Heart left ventricle (tissue), 16 donors: ENCODE measurements at regions not wholly inside any gene's neighbourhood (a gene's known extent, or its start where the extent isn't known, plus 50 kb on each side); places are given as distances from the start of the nearest gene placed in this dataset.

Experiments
- ATAC-seq, 4 donors: fragments of 200-7000 bp; cut with Tn5 transposase; one replicate each; pipeline ENCODE4 v1.9.1; 2020 to 2022; ENCODE audit warnings: moderate library complexity in 4 of 4, mild to moderate bottlenecking in 3 of 4, moderate number of reproducible peaks in 1 of 4
- DNase-seq, 5 donors: peaks; one replicate each; pipeline ENCODE4 v3.0.0-alpha.2; 2020
- H3K27ac ChIP-seq, 12 donors: fragments of 200-600 bp; sonication (generic) in 4 of 12; one replicate each; pipeline versions ENCODE4 v1.5.0 to v1.8.0; 2016 to 2022; ENCODE audit warnings: mild to moderate bottlenecking in 2 of 12
- H3K27me3 ChIP-seq, 9 donors: fragments of 200-600 bp; sonication (generic) in 2 of 9; one replicate each; pipeline versions ENCODE4 v1.5.1 to v1.8.0; 2016 to 2022; ENCODE audit warnings: mild to moderate bottlenecking in 3 of 9
- H3K36me3 ChIP-seq, 9 donors: fragments of 200-600 bp; sonication (generic) in 2 of 9; one replicate each; pipeline versions ENCODE4 v1.5.0 to v1.8.0; 2018 to 2022; ENCODE audit warnings: mild to moderate bottlenecking in 2 of 9
- H3K4me1 ChIP-seq, 12 donors: fragments of 200-600 bp; sonication (generic) in 4 of 12; one replicate each; pipeline versions ENCODE4 v1.5.0 to v1.8.0; 2016 to 2022; ENCODE audit warnings: mild to moderate bottlenecking in 3 of 12
- H3K4me3 ChIP-seq, 12 donors: fragments of 200-600 bp; sonication (generic) in 4 of 12; one replicate each; pipeline versions ENCODE4 v1.5.0 to v1.8.0; 2017 to 2022; ENCODE audit warnings: mild to moderate bottlenecking in 9 of 12, moderate library complexity in 4 of 12
- H3K9me3 ChIP-seq, 12 donors: fragments of 200-600 bp; sonication (generic) in 4 of 12; one replicate each; pipeline versions ENCODE4 v1.5.0 to v1.8.0; 2016 to 2022; ENCODE audit warnings: mild to moderate bottlenecking in 1 of 12
- POLR2A ChIP-seq, 2 donors: fragments of 450-650 bp; IDR thresholded peaks; one replicate each; pipeline ENCODE4 v1.6.1; 2017; ENCODE audit warnings: antibody characterized with exemption in 2 of 2, mild to moderate bottlenecking in 2 of 2, moderate library complexity in 2 of 2
- WGBS, 4 donors: extraction: QIAGEN DNeasy Blood & Tissue Kit in 2 of 4; methylation state at CpG; one replicate each; pipeline versions ENCODE4 v1.1.5 to v1.1.7; 2013 to 2018; 5-methylcytosine and 5-hydroxymethylcytosine counted together
- intact Hi-C, 10 donors: fragments of 100-400 bp; cut with DNase I; formaldehyde crosslinking; loops; one replicate each; pipeline versions ENCODE4 v1.11.1 to v1.14.2; 2022
- TF ChIP-seq, protein P1 (sequence below), 12 donors: fragments of 200-600 bp; sonication (generic) in 4 of 12; IDR thresholded peaks; one replicate each; pipeline versions ENCODE4 v1.5.0 to v1.8.0; 2018 to 2022; ENCODE audit warnings: antibody characterized with exemption in 12 of 12, mild to moderate bottlenecking in 5 of 12
- donor health status: ischemic (EF 13 %, LVEDD 7.1; RV severe dilation, severe dysfunction).
- donor health status: healthy with polysubstance abuse.
- donor health status: DM: no; HTN: yes; CAD: no.
- donor health status: DM: no; HTN: no; CAD: no.
- donor health status: ischemic (EF 25% LVEDD 6.9; RV normal size, moderate dysfunction).
- donor health status: ischemic (EF 25% LVEDD 5.7; RV mildly dilated, moderate dysfunction).
- donor health status: healthy.
- donor health status: DM: yes; HTN: yes; CAD: no.
- donor health status: ischemic (EF 35%, LVEDD 5.7; RV mildly dilated, moderate dysfunction).
- donor health status: nonischemic (EF 11% LVEDD 7.7; RV severe dilation, severe dysfunction).
- donor health status: DM: yes; HTN: yes; CAD: no.
- donor health status: PGD.
- donor health status: ischemic (EF 29% LVEDD 5.4; RV normal size, mild dysfunction).
- donor health status: nonischemic (EF 23%, LVEDD 6.1; RV moderate dilation, normal function).

DNA sequence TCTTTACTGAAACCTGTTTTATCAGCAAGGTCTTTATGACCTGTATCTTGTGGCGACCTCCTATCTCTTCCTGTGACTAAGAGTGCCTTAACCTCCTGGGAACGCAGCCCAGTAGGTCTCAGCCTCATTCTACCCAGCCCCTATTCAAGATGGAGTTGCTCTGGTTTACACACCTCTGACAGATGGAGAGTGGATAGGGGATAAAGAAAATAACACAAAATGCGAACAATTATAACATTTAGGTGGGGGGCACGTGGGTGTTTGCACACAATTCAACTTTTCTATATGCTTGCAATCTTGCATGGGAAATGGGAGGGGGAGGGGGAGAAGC lies 83.3 kb downstream of the RMI2 start:
- intact Hi-C loops, result no loop called here
- H3K36me3 ChIP-seq, result no peaks in the 10 kb centered on the region
- no peak overlapping the region for H3K27ac ChIP-seq
- no peaks in the 10 kb centered on the region for H3K27me3 ChIP-seq
- TF ChIP-seq, protein P1, sequence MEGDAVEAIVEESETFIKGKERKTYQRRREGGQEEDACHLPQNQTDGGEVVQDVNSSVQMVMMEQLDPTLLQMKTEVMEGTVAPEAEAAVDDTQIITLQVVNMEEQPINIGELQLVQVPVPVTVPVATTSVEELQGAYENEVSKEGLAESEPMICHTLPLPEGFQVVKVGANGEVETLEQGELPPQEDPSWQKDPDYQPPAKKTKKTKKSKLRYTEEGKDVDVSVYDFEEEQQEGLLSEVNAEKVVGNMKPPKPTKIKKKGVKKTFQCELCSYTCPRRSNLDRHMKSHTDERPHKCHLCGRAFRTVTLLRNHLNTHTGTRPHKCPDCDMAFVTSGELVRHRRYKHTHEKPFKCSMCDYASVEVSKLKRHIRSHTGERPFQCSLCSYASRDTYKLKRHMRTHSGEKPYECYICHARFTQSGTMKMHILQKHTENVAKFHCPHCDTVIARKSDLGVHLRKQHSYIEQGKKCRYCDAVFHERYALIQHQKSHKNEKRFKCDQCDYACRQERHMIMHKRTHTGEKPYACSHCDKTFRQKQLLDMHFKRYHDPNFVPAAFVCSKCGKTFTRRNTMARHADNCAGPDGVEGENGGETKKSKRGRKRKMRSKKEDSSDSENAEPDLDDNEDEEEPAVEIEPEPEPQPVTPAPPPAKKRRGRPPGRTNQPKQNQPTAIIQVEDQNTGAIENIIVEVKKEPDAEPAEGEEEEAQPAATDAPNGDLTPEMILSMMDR (IDR thresholded peaks at IDR 0.05), result no peak
- TF ChIP-seq POLR2A (IDR thresholded peaks at IDR 0.05), result no peak
- no peak for ATAC-seq
- 53 to 68% (median 56%) methylated on average over 4 of the region's 4 CpGs for WGBS, 4 donors
- peaks cover 0 to 13% (median 1%) of the 10 kb centered on the region in 12 donors for H3K9me3 ChIP-seq
- H3K4me3 ChIP-seq, result no peak overlapping the region
- no peaks in the 10 kb centered on the region for H3K4me1 ChIP-seq
- DNase-seq, result no peak

DNA sequence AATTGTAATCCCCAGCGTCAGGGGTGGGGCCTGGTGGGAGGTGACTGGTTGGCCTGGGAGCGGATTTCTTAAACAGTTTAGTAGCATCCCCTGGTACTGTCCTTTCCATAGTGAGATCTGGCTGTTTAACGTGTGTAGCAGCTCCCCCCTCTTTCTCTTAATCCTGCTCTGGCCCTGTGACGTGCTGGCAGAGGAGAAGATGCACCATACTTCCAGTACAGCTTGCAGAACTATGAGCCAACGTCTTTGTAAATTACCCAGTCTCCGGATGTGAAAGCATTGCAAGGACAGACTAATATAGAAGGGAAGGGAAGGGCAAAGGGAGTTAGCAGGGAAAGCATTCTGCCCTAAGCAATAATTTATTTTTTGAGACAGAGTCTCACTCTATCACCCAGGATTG lies 83.9 kb downstream of the RMI2 start:
- Histone ChIP-seq H3K4me1 (no peaks in the 10 kb centered on the region), H3K9me3 (peaks cover 0 to 13% (median 1%) of the 10 kb centered on the region in 12 donors), H3K36me3 (no peaks in the 10 kb centered on the region), H3K27ac (no peak overlapping the region), H3K4me3 (no peak overlapping the region), H3K27me3 (no peaks in the 10 kb centered on the region)
- intact Hi-C loops, result no loop called here
- no peak for DNase-seq
- no peak for ATAC-seq
- TF ChIP-seq, protein P1 (IDR thresholded peaks at IDR 0.05), result no peak
- no peak for TF ChIP-seq POLR2A (IDR thresholded peaks at IDR 0.05)
- WGBS, 4 donors, result 36 to 65% (median 58%) methylated on average over 6 of the region's 6 CpGs

DNA sequence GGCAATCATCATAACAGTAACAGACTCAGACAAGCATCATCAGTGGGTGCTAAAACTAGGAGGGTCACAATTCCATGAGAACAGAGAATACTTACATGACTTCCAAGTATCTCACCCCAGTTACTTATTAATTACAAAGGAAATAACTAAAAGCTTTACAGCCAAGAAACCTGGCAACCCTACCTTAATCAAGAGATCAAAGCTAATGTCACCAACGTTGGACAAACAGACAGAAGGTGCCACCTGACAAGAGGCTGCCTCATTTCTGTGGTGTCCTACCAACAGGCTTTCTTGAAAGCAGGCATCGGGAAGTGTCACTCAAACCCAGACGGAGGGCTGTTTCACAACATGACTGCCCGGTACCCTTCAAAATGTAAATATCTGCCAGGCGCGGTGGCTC lies 84.6 kb downstream of the RMI2 start:
- Histone ChIP-seq H3K27me3 (no peaks in the 10 kb centered on the region), H3K9me3 (peaks cover 0 to 13% (median 1%) of the 10 kb centered on the region in 12 donors), H3K4me1 (no peaks in the 10 kb centered on the region), H3K36me3 (no peaks in the 10 kb centered on the region), H3K27ac (no peak overlapping the region), H3K4me3 (no peak overlapping the region)
- TF ChIP-seq, protein P1 (IDR thresholded peaks at IDR 0.05), result no peak
- TF ChIP-seq POLR2A (IDR thresholded peaks at IDR 0.05), result no peak
- 72 to 88% (median 79%) methylated on average over 6 of the region's 6 CpGs for WGBS, 4 donors
- no peak for ATAC-seq
- intact Hi-C loops, result no loop called here
- DNase-seq, result no peak

DNA sequence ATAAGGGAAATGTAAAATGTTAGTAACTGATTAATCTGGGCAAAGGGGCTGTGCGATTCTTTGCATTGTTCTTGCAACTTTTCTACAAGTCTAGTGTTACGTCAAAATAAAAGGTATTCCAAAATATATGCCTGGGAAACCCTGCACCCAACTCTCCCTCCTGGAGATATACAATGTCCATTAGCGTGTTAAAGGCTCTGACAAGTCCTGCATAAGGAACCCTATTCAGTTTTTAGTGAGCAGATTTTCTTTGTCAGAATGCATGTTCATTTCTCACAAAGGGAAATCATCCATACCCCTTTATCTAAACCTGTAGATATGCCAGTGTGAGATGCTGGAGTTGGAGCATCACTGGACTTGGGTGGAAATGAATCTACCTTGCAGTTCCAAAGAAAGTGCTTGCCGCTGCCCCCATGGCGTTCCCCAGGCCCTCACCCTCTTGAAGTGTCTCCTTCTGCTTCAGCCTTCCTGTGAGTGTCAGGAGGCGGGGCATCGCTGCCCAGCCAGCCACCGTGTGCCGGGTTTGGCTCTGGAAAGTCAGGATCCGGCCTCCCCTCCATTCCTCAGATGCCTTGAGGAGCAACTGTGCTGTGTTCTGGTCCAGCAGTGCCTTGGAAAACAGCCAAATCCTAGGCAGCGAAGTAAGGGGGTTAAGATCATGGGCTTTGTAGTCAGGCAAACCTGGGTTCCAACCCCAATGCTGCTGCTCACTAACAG lies 85.5 kb downstream of the RMI2 start:
- no peak for TF ChIP-seq POLR2A (IDR thresholded peaks at IDR 0.05)
- TF ChIP-seq, protein P1 (IDR thresholded peaks at IDR 0.05), result no peak
- WGBS, 4 donors, result 57 to 78% (median 66%) methylated on average over 10 to 11 of the region's 11 CpGs
- H3K27ac ChIP-seq, result no peak overlapping the region
- H3K27me3 ChIP-seq, result no peaks in the 10 kb centered on the region
- H3K4me3 ChIP-seq, result no peak overlapping the region
- ATAC-seq (no peak), DNase-seq (no peak)
- H3K9me3 ChIP-seq, result peaks cover 0 to 13% (median 1%) of the 10 kb centered on the region in 12 donors
- no peaks in the 10 kb centered on the region for H3K4me1 ChIP-seq
- intact Hi-C loops, result no loop called here
- H3K36me3 ChIP-seq, result no peaks in the 10 kb centered on the region
